ENCODE measurements at regions not wholly inside any gene's neighbourhood (a gene's known extent, or its start where the extent isn't known, plus 50 kb on each side); places are given as distances from the start of the nearest gene placed in this dataset.
"Not testable (repeated sequence)": the region's sequence is repeated elsewhere in the genome, so short reads cannot be mapped to it uniquely, and the experiment has no call there.

GRCh38 chr14:105675905-105676670, 149.7 kb downstream of the TMEM121 start:
- TF ChIP-seq POLR2A, POLR2AphosphoS5, TAF1 (IDR thresholded peaks at IDR 0.05; ENCODE audit: low read depth, low read length): not testable (repeated sequence)
